GM23338 (cell line): ENCODE measurements at regions not wholly inside any gene's neighbourhood (a gene's known extent, or its start where the extent isn't known, plus 50 kb on each side); places are given as distances from the start of the nearest gene placed in this dataset.

Source experiments
- ATAC-seq: fragments of 200-7000 bp; cut with Tn5 transposase; 3 replicates; pipeline ENCODE4 v1.9.1; 2020
- DNase-seq: peaks from one replicate; pipeline ENCODE4 v3.0.0-alpha.2; 2015; ENCODE audit warnings: low spot score
- H2AFZ ChIP-seq: fragments of 200-600 bp; sonication (generic); 2 replicates; pipeline ENCODE4 v1.8.0; 2016; ENCODE audit warnings: antibody characterized with exemption, mild to moderate bottlenecking, moderate library complexity
- H3F3A ChIP-seq: fragments of 200-600 bp; sonication (generic); replicated peaks from 2 replicates; pipeline ENCODE4 v1.8.0; 2017; ENCODE audit warnings: antibody characterized with exemption, mixed run types, low read depth
- H3K27ac ChIP-seq: fragments of 200-600 bp; sonication (generic); 2 replicates; pipeline ENCODE4 v1.6.1; 2016; ENCODE audit warnings: low read depth
- H3K27me3 ChIP-seq: fragments of 200-600 bp; sonication (generic); 2 replicates; pipeline ENCODE4 v1.8.0; 2016; ENCODE audit warnings: mild to moderate bottlenecking, mixed run types, moderate library complexity; ENCODE audit not compliant: insufficient read depth
- H3K36me3 ChIP-seq: fragments of 200-600 bp; sonication (generic); 2 replicates; pipeline ENCODE4 v1.8.0; 2016; ENCODE audit warnings: mild to moderate bottlenecking; ENCODE audit not compliant: insufficient read depth
- H3K4me1 ChIP-seq: fragments of 200-600 bp; sonication (generic); 2 replicates; pipeline ENCODE4 v1.8.0; 2016; ENCODE audit warnings: mild to moderate bottlenecking, moderate library complexity; ENCODE audit not compliant: insufficient read depth
- H3K4me2 ChIP-seq: fragments of 200-600 bp; sonication (generic); 2 replicates; pipeline ENCODE4 v1.7.1; 2017; ENCODE audit warnings: mixed run types
- H3K4me3 ChIP-seq: fragments of 200-600 bp; sonication (generic); 2 replicates; pipeline ENCODE4 v1.6.1; 2016; ENCODE audit warnings: mixed run types
- H3K79me2 ChIP-seq: fragments of 200-600 bp; sonication (generic); replicated peaks from 2 replicates; pipeline ENCODE4 v1.8.0; 2017; ENCODE audit warnings: mild to moderate bottlenecking; ENCODE audit not compliant: insufficient read depth
- H3K9me2 ChIP-seq: fragments of 200-600 bp; sonication (generic); 2 replicates; pipeline ENCODE4 v1.8.0; 2017; ENCODE audit not compliant: insufficient read depth
- H4K20me1 ChIP-seq: fragments of 200-600 bp; sonication (generic); replicated peaks from 2 replicates; pipeline ENCODE4 v1.8.0; 2017; ENCODE audit warnings: mild to moderate bottlenecking; ENCODE audit not compliant: insufficient read depth
- H3K27ac Mint-ChIP-seq: 2 replicates; pipeline ENCODE4 v1.8.0; 2020; ENCODE audit warnings: inconsistent platforms, mild to moderate bottlenecking, moderate library complexity, mixed read lengths
- H3K27me3 Mint-ChIP-seq: 3 replicates; pipeline ENCODE4 v1.8.0; 2022; ENCODE audit warnings: low read depth, mild to moderate bottlenecking, moderate library complexity, mixed read lengths, inconsistent platforms; ENCODE audit not compliant: insufficient read depth, poor library complexity
- H3K36me3 Mint-ChIP-seq: 3 replicates; pipeline ENCODE4 v1.8.0; 2021; ENCODE audit warnings: low read depth, mild to moderate bottlenecking, inconsistent platforms, moderate library complexity, mixed read lengths
- H3K4me1 Mint-ChIP-seq: 3 replicates; pipeline ENCODE4 v1.8.0; 2020; ENCODE audit warnings: mild to moderate bottlenecking, inconsistent platforms, mixed read lengths
- H3K4me3 Mint-ChIP-seq: 3 replicates; pipeline ENCODE4 v1.8.0; 2021; ENCODE audit warnings: moderate library complexity, mild to moderate bottlenecking, inconsistent platforms, mixed read lengths
- H3K9me3 Mint-ChIP-seq: 3 replicates; pipeline ENCODE4 v1.8.0; 2020; ENCODE audit warnings: moderate library complexity, mild to moderate bottlenecking, inconsistent platforms, mixed read lengths
- CREB1 ChIP-seq: fragments of 250-450 bp; sonication (Bioruptor Pico); IDR thresholded peaks from 2 replicates; pipeline ENCODE4 v1.5.0; 2020; ENCODE audit warnings: low read depth, mild to moderate bottlenecking, moderate library complexity
- CTCF ChIP-seq, 2 experiments: fragments of 200-600 bp in 1 of 2; sonication (generic) in 1 of 2; conservative IDR thresholded peaks; 2 replicates each; pipeline versions ENCODE4 v1.5.1 to v1.6.1; 2016 to 2017; ENCODE audit warnings: antibody characterized with exemption in 2 of 2, low read depth in 2 of 2, mild to moderate bottlenecking in 2 of 2, moderate library complexity in 1 of 2
- ETS1 ChIP-seq: IDR thresholded peaks from 2 replicates; pipeline ENCODE4 v1.6.1; 2016; ENCODE audit warnings: antibody characterized with exemption
- EZH2phosphoT487 ChIP-seq: fragments of 200-600 bp; sonication (generic); IDR thresholded peaks from one replicate; pipeline ENCODE4 v1.8.1; 2018; ENCODE audit warnings: antibody characterized with exemption; ENCODE audit not compliant: unreplicated experiment
- JUNB ChIP-seq: IDR thresholded peaks from one replicate; pipeline ENCODE4 v1.6.1; 2016; ENCODE audit warnings: antibody characterized with exemption; ENCODE audit not compliant: unreplicated experiment
- REST ChIP-seq: IDR thresholded peaks from one replicate; pipeline ENCODE4 v1.6.1; 2018; ENCODE audit warnings: antibody characterized with exemption; ENCODE audit not compliant: unreplicated experiment
- ZNF331 ChIP-seq: fragments of 250-450 bp; sonication (Bioruptor Pico); IDR thresholded peaks from 2 replicates; pipeline ENCODE4 v1.5.0; 2020; ENCODE audit warnings: low read depth, mild to moderate bottlenecking, moderate library complexity
- ZNF462 ChIP-seq: fragments of 250-450 bp; sonication (Bioruptor Pico); IDR thresholded peaks from 2 replicates; pipeline ENCODE4 v1.5.0; 2020; ENCODE audit warnings: mild to moderate bottlenecking, moderate library complexity

- H3K4me3 Mint-ChIP-seq = no peak overlapping the region
- no peak for ATAC-seq
- H3K27me3 Mint-ChIP-seq = no peaks in the 10 kb centered on the region
- H3K27ac Mint-ChIP-seq = no peak overlapping the region
- Histone ChIP-seq H3K4me2 (no peak overlapping the region), H3K4me1 (no peaks in the 10 kb centered on the region), H2AFZ (no peak overlapping the region), H3K79me2 (no peaks in the 10 kb centered on the region), H3K4me3 (no peak overlapping the region), H3K27ac (no peak overlapping the region), H4K20me1 (no peaks in the 10 kb centered on the region), H3F3A (no peaks in the 10 kb centered on the region), H3K36me3 (no peaks in the 10 kb centered on the region), H3K27me3 (no peaks in the 10 kb centered on the region), H3K9me2 (peaks cover 7% of the 10 kb centered on the region; the same call in 1 of the 2 replicates)
- H3K4me1 Mint-ChIP-seq = peaks cover 4% of the 10 kb centered on the region; the same call in 2 of the 3 replicates
- TF ChIP-seq ZNF331 = no peak
- no peak for TF ChIP-seq ZNF462 (CRISPR knock-in tag)
- no peak for TF ChIP-seq EZH2phosphoT487
- TF ChIP-seq JUNB = no peak
- TF ChIP-seq ETS1 = no peak
- TF ChIP-seq CTCF (conservative IDR thresholded peaks at IDR 0.05; ENCODE audit: low read depth in 2 of 2) = no peak
- no peak for TF ChIP-seq REST
- TF ChIP-seq CREB1 (CRISPR knock-in tag) = no peak
- H3K36me3 Mint-ChIP-seq = no peaks in the 10 kb centered on the region
- no peaks in the 10 kb centered on the region; the same call in 2 of the 3 replicates for H3K9me3 Mint-ChIP-seq
- no peak for DNase-seq
Observed at GRCh38 chr1:221989741-221990140, 247.9 kb upstream of the DUSP10 start.
